Kidney epithelial cell (primary cell): ENCODE measurements at regions not wholly inside any gene's neighbourhood (a gene's known extent, or its start where the extent isn't known, plus 50 kb on each side); places are given as distances from the start of the nearest gene placed in this dataset.

Experiments
- DNase-seq: peaks from one replicate; pipeline ENCODE4 v3.0.0-alpha.2; 2010; ENCODE audit warnings: low read depth
- H3K27me3 ChIP-seq: 2 replicates; pipeline ENCODE4 v1.6.0; 2011; ENCODE audit warnings: low read length; ENCODE audit not compliant: control insufficient read depth, insufficient read depth
- H3K36me3 ChIP-seq: 2 replicates; pipeline ENCODE4 v1.5.1; 2011; ENCODE audit warnings: low read length; ENCODE audit not compliant: control insufficient read depth, insufficient read depth
- H3K4me3 ChIP-seq: 2 replicates; pipeline ENCODE4 v1.5.1; 2011; ENCODE audit warnings: low read depth, mild to moderate bottlenecking, control low read depth, low read length
- TF ChIP-seq, protein P1 (sequence below): IDR thresholded peaks from 2 replicates; pipeline ENCODE4 v1.5.1; 2011; ENCODE audit warnings: mild to moderate bottlenecking, moderate library complexity, low read length, control low read depth, inconsistent platforms; ENCODE audit not compliant: insufficient read depth, poor library complexity, severe bottlenecking

DNA sequence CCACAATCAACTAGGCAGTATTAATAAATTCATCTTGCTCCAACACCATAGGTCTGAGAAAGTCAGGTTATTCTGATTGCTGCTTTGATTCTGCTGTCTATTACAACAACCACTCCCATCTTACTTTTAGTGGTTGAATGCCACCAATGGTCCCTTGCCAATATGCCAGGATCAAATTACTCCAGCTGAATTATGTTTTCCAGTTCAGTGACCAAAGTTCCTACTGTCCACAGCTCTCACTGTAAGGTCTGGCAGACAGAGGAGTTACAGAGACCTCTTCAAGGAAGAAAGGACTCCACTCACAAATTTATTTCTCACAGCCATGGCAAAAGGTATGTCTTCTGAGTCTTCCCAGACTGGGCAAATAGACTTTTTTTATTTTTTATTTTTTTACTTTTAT, 557.0 kb downstream of the HAO1 start:
- TF ChIP-seq, protein P1, sequence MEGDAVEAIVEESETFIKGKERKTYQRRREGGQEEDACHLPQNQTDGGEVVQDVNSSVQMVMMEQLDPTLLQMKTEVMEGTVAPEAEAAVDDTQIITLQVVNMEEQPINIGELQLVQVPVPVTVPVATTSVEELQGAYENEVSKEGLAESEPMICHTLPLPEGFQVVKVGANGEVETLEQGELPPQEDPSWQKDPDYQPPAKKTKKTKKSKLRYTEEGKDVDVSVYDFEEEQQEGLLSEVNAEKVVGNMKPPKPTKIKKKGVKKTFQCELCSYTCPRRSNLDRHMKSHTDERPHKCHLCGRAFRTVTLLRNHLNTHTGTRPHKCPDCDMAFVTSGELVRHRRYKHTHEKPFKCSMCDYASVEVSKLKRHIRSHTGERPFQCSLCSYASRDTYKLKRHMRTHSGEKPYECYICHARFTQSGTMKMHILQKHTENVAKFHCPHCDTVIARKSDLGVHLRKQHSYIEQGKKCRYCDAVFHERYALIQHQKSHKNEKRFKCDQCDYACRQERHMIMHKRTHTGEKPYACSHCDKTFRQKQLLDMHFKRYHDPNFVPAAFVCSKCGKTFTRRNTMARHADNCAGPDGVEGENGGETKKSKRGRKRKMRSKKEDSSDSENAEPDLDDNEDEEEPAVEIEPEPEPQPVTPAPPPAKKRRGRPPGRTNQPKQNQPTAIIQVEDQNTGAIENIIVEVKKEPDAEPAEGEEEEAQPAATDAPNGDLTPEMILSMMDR = no peak
- DNase-seq = no peak
- Histone ChIP-seq H3K4me3 (no peak overlapping the region), H3K27me3 (no peaks in the 10 kb centered on the region), H3K36me3 (no peaks in the 10 kb centered on the region)

DNA sequence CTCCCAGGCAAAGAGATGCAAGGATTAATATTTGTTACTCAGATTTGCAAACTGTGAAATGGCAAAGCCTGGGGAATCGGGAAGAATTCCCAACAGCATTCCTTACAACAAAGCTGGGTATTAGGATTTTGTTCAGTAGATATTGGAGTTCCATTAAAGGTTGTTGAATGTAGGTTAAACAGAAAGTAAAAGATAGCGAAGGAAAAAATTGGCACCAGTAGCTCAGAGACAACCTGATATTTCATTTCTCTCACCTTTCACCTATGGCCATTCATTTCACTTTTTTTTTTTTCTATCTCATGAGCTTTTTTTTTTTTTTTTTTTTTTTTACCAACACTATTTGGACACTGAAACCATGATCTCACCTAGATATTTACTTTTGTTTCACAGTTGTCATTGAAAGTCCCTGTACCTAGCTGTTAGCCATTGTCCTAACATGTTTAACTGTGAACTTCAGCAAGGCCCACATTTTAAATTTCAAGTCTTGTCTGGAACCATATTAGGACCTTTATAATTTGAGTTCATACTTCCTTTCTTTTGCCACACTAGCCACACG, 552.5 kb downstream of the HAO1 start:
- Histone ChIP-seq H3K36me3 (no peaks in the 10 kb centered on the region), H3K27me3 (no peaks in the 10 kb centered on the region), H3K4me3 (no peak overlapping the region)
- TF ChIP-seq, protein P1 = no peak
- no peak for DNase-seq

DNA sequence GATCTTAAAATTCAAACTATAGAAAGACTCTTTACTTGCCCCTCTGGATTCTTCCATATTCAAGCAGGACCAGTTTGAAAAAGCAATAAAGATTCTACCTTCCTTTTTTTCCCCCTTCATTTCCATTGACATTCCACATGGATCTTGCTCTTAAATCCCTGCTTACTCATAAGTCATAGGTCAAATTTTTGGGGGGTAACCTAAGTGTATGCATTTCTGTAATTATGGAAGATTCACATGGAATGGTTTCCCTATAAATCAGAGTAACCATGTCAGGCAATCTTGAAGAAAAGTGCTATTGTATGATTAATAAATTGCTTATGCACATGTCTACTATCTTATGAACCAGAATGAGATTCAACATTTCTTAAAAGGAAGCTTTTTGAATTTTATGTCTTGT, 551.0 kb downstream of the HAO1 start:
- no peak for DNase-seq
- no peak overlapping the region for H3K4me3 ChIP-seq
- H3K27me3 ChIP-seq = no peaks in the 10 kb centered on the region
- TF ChIP-seq, protein P1 = no peak
- H3K36me3 ChIP-seq = no peaks in the 10 kb centered on the region

DNA sequence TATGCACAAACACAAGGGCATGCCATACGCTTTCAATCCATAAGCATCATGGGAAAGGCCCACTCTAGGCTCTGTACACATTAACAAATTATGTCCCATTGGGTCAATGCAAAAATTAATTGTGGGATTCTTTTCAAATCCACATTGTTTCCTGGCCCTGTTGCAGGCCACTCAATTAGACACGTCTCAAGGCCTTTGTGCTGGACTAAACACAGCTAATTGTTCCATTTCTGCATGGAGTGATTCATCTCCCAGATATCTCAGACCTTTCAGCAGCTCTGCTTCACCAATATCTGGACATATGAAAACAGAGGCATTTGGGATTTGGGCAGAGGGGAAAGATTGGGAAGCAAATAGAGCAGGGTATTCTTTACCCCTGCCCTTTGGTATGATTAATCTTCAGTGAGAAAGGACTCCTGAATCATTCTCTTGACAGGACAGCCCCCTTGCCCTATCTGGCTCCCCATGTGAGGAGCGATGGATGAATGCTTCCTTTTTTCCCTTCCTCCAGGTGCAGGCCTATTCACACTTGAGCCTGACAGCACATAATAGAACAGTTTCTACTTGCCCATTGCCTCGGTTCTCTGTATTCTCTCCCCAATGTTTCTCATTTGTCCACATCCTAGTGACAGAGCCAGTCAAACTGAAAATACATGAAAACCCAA, 547.6 kb downstream of the HAO1 start:
- Histone ChIP-seq H3K36me3 (no peaks in the 10 kb centered on the region), H3K4me3 (no peak overlapping the region), H3K27me3 (no peaks in the 10 kb centered on the region)
- DNase-seq = no peak
- TF ChIP-seq, protein P1 = no peak

DNA sequence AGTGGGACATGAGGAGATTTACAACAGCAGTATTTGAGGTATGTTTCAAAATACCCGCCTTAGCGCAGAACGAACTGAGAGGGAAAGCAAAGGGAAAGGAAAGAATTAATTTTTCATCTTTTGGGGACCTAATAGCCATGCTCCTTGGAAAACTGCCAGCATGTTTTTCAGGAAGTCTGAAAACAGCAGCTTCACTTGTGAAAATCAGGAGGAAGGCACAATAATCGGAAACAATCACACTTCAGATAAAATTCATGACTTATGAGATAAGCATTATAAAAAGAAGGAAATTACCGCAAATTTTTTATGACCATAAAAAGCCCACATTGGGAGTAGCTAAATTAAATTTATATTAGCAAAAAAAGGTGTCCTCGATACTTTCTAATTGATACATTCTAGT, 541.1 kb downstream of the HAO1 start:
- H3K36me3 ChIP-seq = no peaks in the 10 kb centered on the region
- no peaks in the 10 kb centered on the region for H3K27me3 ChIP-seq
- no peak overlapping the region for H3K4me3 ChIP-seq
- TF ChIP-seq, protein P1 = no peak
- DNase-seq = no peak

DNA sequence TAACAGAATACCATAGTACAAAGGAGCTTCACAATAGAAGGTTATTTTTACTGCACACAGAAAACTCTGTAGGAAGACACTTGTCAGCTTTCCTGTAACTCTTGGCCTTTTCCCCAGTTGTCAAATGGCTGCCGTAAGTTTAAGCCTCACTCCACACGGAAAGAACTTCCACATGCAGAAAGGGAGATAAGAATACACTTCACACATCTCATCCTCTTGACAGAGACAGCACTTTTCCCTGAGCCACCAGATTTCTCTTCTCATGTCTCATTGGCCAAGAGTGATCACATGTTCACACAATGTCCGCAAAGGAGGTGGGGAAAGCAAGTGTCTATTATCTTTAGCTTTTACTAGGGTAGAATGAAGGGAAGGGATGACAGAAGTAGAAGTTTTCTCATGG, 540.7 kb downstream of the HAO1 start:
- TF ChIP-seq, protein P1 = no peak
- no peaks in the 10 kb centered on the region for H3K36me3 ChIP-seq
- no peaks in the 10 kb centered on the region for H3K27me3 ChIP-seq
- DNase-seq = no peak
- H3K4me3 ChIP-seq = no peak overlapping the region
